Neural crest cell (in vitro differentiated cells): ENCODE measurements at regions not wholly inside any gene's neighbourhood (a gene's known extent, or its start where the extent isn't known, plus 50 kb on each side); places are given as distances from the start of the nearest gene placed in this dataset.
"Not testable (repeated sequence)": the region's sequence is repeated elsewhere in the genome, so short reads cannot be mapped to it uniquely, and the experiment has no call there.

Source experiments
- DNase-seq: peaks from one replicate; pipeline ENCODE4 v3.0.0; 2021; ENCODE audit warnings: low read depth, mixed read lengths, low spot score
- H3K27ac Mint-ChIP-seq: one replicate; pipeline ENCODE4 v1.8.0; 2021; ENCODE audit warnings: mild to moderate bottlenecking, mixed read lengths; ENCODE audit not compliant: unreplicated experiment
- H3K27me3 Mint-ChIP-seq: 2 replicates; pipeline ENCODE4 v1.8.0; 2021; ENCODE audit warnings: low read depth, mild to moderate bottlenecking, mixed read lengths
- H3K36me3 Mint-ChIP-seq: 2 replicates; pipeline ENCODE4 v1.8.0; 2021; ENCODE audit warnings: low read depth, mild to moderate bottlenecking, mixed read lengths
- H3K4me1 Mint-ChIP-seq: 2 replicates; pipeline ENCODE4 v1.8.0; 2021; ENCODE audit warnings: mixed read lengths
- H3K4me3 Mint-ChIP-seq: one replicate; pipeline ENCODE4 v1.8.0; 2021; ENCODE audit warnings: mild to moderate bottlenecking, mixed read lengths
- H3K9me3 Mint-ChIP-seq: 2 replicates; pipeline ENCODE4 v1.8.0; 2021; ENCODE audit warnings: mixed read lengths
- CTCF ChIP-seq: fragments of 200-600 bp; sonication (generic); conservative IDR thresholded peaks from 2 replicates; pipeline ENCODE4 v1.5.0; 2021; ENCODE audit warnings: antibody characterized with exemption, mild to moderate bottlenecking

GRCh38 chr6:148016013-148016412 is 326.6 kb upstream of the SASH1 start:
- Mint-ChIP-seq H3K4me1 (peaks cover 6% of the 10 kb centered on the region), H3K9me3 (peaks cover 6% of the 10 kb centered on the region), H3K36me3 (peaks cover 11% of the 10 kb centered on the region), H3K27me3 (no peaks in the 10 kb centered on the region), H3K27ac (no peak overlapping the region), H3K4me3 (no peak overlapping the region)
- DNase-seq: no peak
- TF ChIP-seq CTCF: no peak

GRCh38 chr6:148021165-148021564 is 321.5 kb upstream of the SASH1 start:
- Mint-ChIP-seq H3K27me3 (no peaks in the 10 kb centered on the region), H3K27ac (no peak overlapping the region), H3K9me3 (peaks cover 5% of the 10 kb centered on the region), H3K36me3 (peaks cover 4% of the 10 kb centered on the region), H3K4me3 (no peak overlapping the region), H3K4me1 (peaks cover 8% of the 10 kb centered on the region)
- no peak for TF ChIP-seq CTCF
- no peak for DNase-seq

GRCh38 chr6:148021699-148022098 is 320.9 kb upstream of the SASH1 start:
- Mint-ChIP-seq H3K27me3 (no peaks in the 10 kb centered on the region), H3K9me3 (peaks cover 5% of the 10 kb centered on the region), H3K27ac (no peak overlapping the region), H3K4me1 (peaks cover 8% of the 10 kb centered on the region), H3K4me3 (no peak overlapping the region), H3K36me3 (peaks cover 4% of the 10 kb centered on the region)
- TF ChIP-seq CTCF: no peak
- DNase-seq: no peak

- H3K27me3 Mint-ChIP-seq, H3K9me3 Mint-ChIP-seq, DNase-seq, H3K27ac Mint-ChIP-seq, H3K4me1 Mint-ChIP-seq, H3K4me3 Mint-ChIP-seq, H3K36me3 Mint-ChIP-seq: not testable (repeated sequence)
Observed at GRCh38 chr6:148022279-148022678, 320.4 kb upstream of the SASH1 start.

GRCh38 chr6:148027201-148027600 is 315.4 kb upstream of the SASH1 start:
- Mint-ChIP-seq H3K4me1 (no peaks in the 10 kb centered on the region), H3K9me3 (peaks cover 3% of the 10 kb centered on the region), H3K27ac (no peak overlapping the region), H3K36me3 (no peaks in the 10 kb centered on the region), H3K27me3 (no peaks in the 10 kb centered on the region), H3K4me3 (no peak overlapping the region)
- DNase-seq: no peak
- no peak for TF ChIP-seq CTCF

- Mint-ChIP-seq H3K27ac (no peak overlapping the region), H3K36me3 (no peaks in the 10 kb centered on the region), H3K9me3 (no peaks in the 10 kb centered on the region), H3K27me3 (no peaks in the 10 kb centered on the region), H3K4me1 (peaks cover 21% of the 10 kb centered on the region), H3K4me3 (no peak overlapping the region)
- no peak for TF ChIP-seq CTCF
- no peak for DNase-seq
Observed at GRCh38 chr6:148035806-148036390, 306.7 kb upstream of the SASH1 start.
